GM12878 (cell line): ENCODE measurements at regions not wholly inside any gene's neighbourhood (a gene's known extent, or its start where the extent isn't known, plus 50 kb on each side); places are given as distances from the start of the nearest gene placed in this dataset.

Source experiments
- ATAC-seq: fragments of 200-7000 bp; cut with Tn5 transposase; 3 replicates; pipeline ENCODE4 v1.9.1; 2020; ENCODE audit warnings: mild to moderate bottlenecking, moderate library complexity
- BruUV-seq: library from RNA; stranded (reverse); fragments of 400-500 nt; replicated peaks from 2 replicates; lab custom pipeline; 2021; lab: Mats Ljungman, UMichigan
- CTCF ChIA-PET: fragments of 300-600 bp; sonication (Branson Sonifier 250); formaldehyde crosslinking; extraction: SDS; loops from one replicate; lab custom pipeline; 2021; ENCODE audit warnings: inconsistent platforms; lab: Yijun Ruan, JAX
- POLR2A ChIA-PET: fragments of 350-600 bp; formaldehyde crosslinking; extraction: SDS; loops from one replicate; lab custom pipeline; 2021; ENCODE audit warnings: inconsistent platforms; lab: Charles Lee
- RAD21 ChIA-PET: fragments of 300-600 bp; sonication (Branson Sonifier 250); formaldehyde crosslinking; loops from one replicate; lab custom pipeline; 2023; ENCODE audit warnings: antibody characterized with exemption; ENCODE audit not compliant: unreplicated experiment; lab: Charles Lee
- SMC1A ChIA-PET: fragments of 300-600 bp; sonication (Branson Sonifier 250); formaldehyde crosslinking; loops from one replicate; lab custom pipeline; 2023; ENCODE audit not compliant: unreplicated experiment, uncharacterized antibody; lab: Charles Lee
- DNase-seq: peaks from one replicate; pipeline ENCODE4 v3.0.0-alpha.2; 2011; ENCODE audit warnings: low read depth, low spot score
- FAIRE-seq: peaks from 3 replicates; lab custom pipeline; 2011; peaks lifted over from hg19 to GRCh38; lab: Jason Lieb, UNC
- H2AFZ ChIP-seq: 2 replicates; pipeline ENCODE4 v1.6.0; 2011; ENCODE audit warnings: low read depth, low read length, control low read depth; ENCODE audit not compliant: control insufficient read depth
- H3K27ac ChIP-seq: 2 replicates; pipeline ENCODE4 v1.5.1; 2011; ENCODE audit warnings: control low read depth; ENCODE audit not compliant: control insufficient read depth, insufficient read depth
- H3K27me3 ChIP-seq, 2 experiments: replicated peaks in 1 of 2; 2 replicates each; pipeline versions ENCODE4 v1.6.0 to v1.6.1; 2011; ENCODE audit warnings: low read length in 1 of 2; ENCODE audit not compliant: control insufficient read depth in 2 of 2, insufficient read depth in 2 of 2
- H3K36me3 ChIP-seq, 2 experiments: 2 replicates each; pipeline ENCODE4 v1.5.1; 2011; ENCODE audit warnings: low read length in 1 of 2; ENCODE audit not compliant: control insufficient read depth in 2 of 2, insufficient read depth in 2 of 2
- H3K4me1 ChIP-seq: 2 replicates; pipeline ENCODE4 v1.6.1; 2011; ENCODE audit warnings: mild to moderate bottlenecking, low read length, moderate library complexity, mixed read lengths; ENCODE audit not compliant: control insufficient read depth, insufficient read depth
- H3K4me2 ChIP-seq: 2 replicates; pipeline ENCODE4 v1.6.0; 2011; ENCODE audit warnings: control low read depth; ENCODE audit not compliant: control insufficient read depth, insufficient read depth
- H3K4me3 ChIP-seq: fragments of 200-600 bp; sonication (generic); 2 replicates; pipeline ENCODE4 v1.5.1; 2016
- H3K79me2 ChIP-seq: 2 replicates; pipeline ENCODE4 v1.6.0; 2011; ENCODE audit warnings: low read length; ENCODE audit not compliant: control insufficient read depth, insufficient read depth
- H3K9ac ChIP-seq: 2 replicates; pipeline ENCODE4 v1.8.0; 2011; ENCODE audit warnings: low read length, control low read depth, mixed read lengths; ENCODE audit not compliant: control insufficient read depth, insufficient read depth
- H3K9me3 ChIP-seq: replicated peaks from 3 replicates; pipeline ENCODE4 v1.5.1; 2011; ENCODE audit warnings: mild to moderate bottlenecking, low read length; ENCODE audit not compliant: control insufficient read depth, insufficient read depth
- H4K20me1 ChIP-seq: 2 replicates; pipeline ENCODE4 v1.6.0; 2011; ENCODE audit not compliant: control insufficient read depth, insufficient read depth
- ATF7 ChIP-seq: fragments of 450-650 bp; IDR thresholded peaks from 2 replicates; pipeline ENCODE4 v1.6.1; 2016; ENCODE audit warnings: low read depth, mild to moderate bottlenecking
- BACH1 ChIP-seq: fragments of 450-650 bp; IDR thresholded peaks from 2 replicates; pipeline ENCODE4 v1.6.1; 2017; ENCODE audit warnings: mild to moderate bottlenecking, borderline replicate concordance
- GATAD2B ChIP-seq: fragments of 450-650 bp; conservative IDR thresholded peaks from 2 replicates; pipeline ENCODE4 v1.6.1; 2017; ENCODE audit warnings: low read depth, mild to moderate bottlenecking, moderate library complexity
- RELA ChIP-seq: fragments of 450-650 bp; IDR thresholded peaks from 2 replicates; pipeline ENCODE4 v1.8.0; 2014; ENCODE audit warnings: borderline replicate concordance; ENCODE audit not compliant: partially characterized antibody
- RELB ChIP-seq: fragments of 450-650 bp; IDR thresholded peaks from 2 replicates; pipeline ENCODE4 v1.6.1; 2017; ENCODE audit warnings: low read depth, mild to moderate bottlenecking, moderate library complexity
- SMAD1 ChIP-seq: fragments of 450-650 bp; IDR thresholded peaks from 2 replicates; pipeline ENCODE4 v1.6.1; 2018; ENCODE audit warnings: mild to moderate bottlenecking, low read depth; ENCODE audit not compliant: partially characterized antibody
- SMAD5 ChIP-seq: IDR thresholded peaks from 2 replicates; pipeline ENCODE4 v1.6.1; 2016; ENCODE audit warnings: antibody characterized with exemption, low read depth
- SMC3 ChIP-seq: IDR thresholded peaks from 2 replicates; pipeline ENCODE4 v1.6.1; 2011; ENCODE audit warnings: low read length, improper control_type of control experiment, borderline replicate concordance
- TARDBP ChIP-seq: IDR thresholded peaks from 2 replicates; pipeline ENCODE4 v1.6.1; 2016; ENCODE audit warnings: borderline replicate concordance
- USF1 ChIP-seq: IDR thresholded peaks from 2 replicates; pipeline ENCODE4 v1.6.1; 2011; ENCODE audit warnings: borderline replicate concordance, low read depth, mild to moderate bottlenecking, moderate library complexity, mixed read lengths, low read length; ENCODE audit not compliant: insufficient read depth; ENCODE audit errors: extremely low read length
- ZNF384 ChIP-seq: IDR thresholded peaks from 2 replicates; pipeline ENCODE4 v1.6.1; 2012; ENCODE audit warnings: low read depth, mild to moderate bottlenecking, low read length, improper control_type of control experiment, borderline replicate concordance
- ZNF622 ChIP-seq: fragments of 450-650 bp; IDR thresholded peaks from 2 replicates; pipeline ENCODE4 v1.6.1; 2017; ENCODE audit warnings: mild to moderate bottlenecking, inconsistent platforms
- WGBS: methylation state at CpG from one replicate; pipeline ENCODE4 v1.1.6; 2016; ENCODE audit warnings: low lambda C conversion rate; ENCODE audit not compliant: insufficient replicate concordance, insufficient coverage; ENCODE audit errors: missing lambda C conversion rate; 5-methylcytosine and 5-hydroxymethylcytosine counted together
- in situ Hi-C: fragments of 300-500 bp; cut with MboI; formaldehyde crosslinking; loops from 9 replicates; pipeline ENCODE4 v1.14.3; 2018; ENCODE audit warnings: mixed read lengths
- intact Hi-C: fragments of 100-400 bp; cut with micrococcal nuclease; formaldehyde crosslinking; loops from one replicate; pipeline ENCODE4 v1.14.2; 2022; ENCODE audit not compliant: unreplicated experiment
- TF ChIP-seq, protein P1 (sequence below): fragments of 450-650 bp; IDR thresholded peaks from 2 replicates; pipeline ENCODE4 v1.6.1; 2017; ENCODE audit warnings: mild to moderate bottlenecking, low read depth, inconsistent platforms; ENCODE audit not compliant: poor library complexity, severe bottlenecking
- TF ChIP-seq, protein P2 (sequence below): IDR thresholded peaks from 2 replicates; pipeline ENCODE4 v1.6.1; 2011; ENCODE audit warnings: borderline replicate concordance, low read depth, mild to moderate bottlenecking, moderate library complexity, low read length; ENCODE audit not compliant: insufficient read depth, poor library complexity, severe bottlenecking

DNA sequence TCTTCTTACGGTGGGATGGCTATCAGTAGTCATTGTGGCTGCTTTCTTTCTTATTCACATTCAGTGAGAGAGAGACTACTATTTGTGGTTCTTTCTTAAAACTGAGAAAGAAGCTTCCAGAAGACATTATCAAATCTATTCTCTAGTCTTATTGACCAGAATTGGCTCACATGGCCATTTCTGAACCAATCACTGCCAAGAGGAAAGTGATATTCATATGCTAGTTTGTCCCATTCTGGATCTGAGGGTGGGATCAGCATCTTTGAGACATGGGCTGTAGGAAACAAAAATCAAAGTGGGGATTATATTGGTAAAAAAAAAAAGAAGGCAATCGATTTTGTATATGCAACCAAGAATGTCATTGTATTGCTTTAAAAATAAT lies 106.4 kb upstream of the RASGRP1 start (continued):
- no peak for TF ChIP-seq TARDBP
- peak; percentile 11 for TF ChIP-seq USF1
- peak; percentile 4; the same call in 1 of the 2 replicates for TF ChIP-seq ATF7

- ChIA-PET POLR2A (interaction anchor here (1.9 to 11.3 kb wide), 8 partner anchors 12 to 114 kb away, joined by 5 to 367 read pairs (median 64); partner anchors contain the start of gene RASGRP1), RAD21 (interaction anchor here (0.6 to 22.5 kb wide), 14 partner anchors 12 to 420 kb away, joined by 3 to 517 read pairs (median 10); partner anchors contain the start of gene RASGRP1), SMC1A (interaction anchor here (0.8 to 47.0 kb wide), 8 partner anchors 9 to 140 kb away, joined by 3 to 1803 read pairs (median 86); partner anchors contain the start of gene RASGRP1), CTCF (interaction anchor here (1.0 to 9.3 kb wide), 12 partner anchors 9 to 151 kb away, joined by 3 to 173 read pairs (median 20); partner anchors contain the start of gene RASGRP1)
- peaks cover 56% of the 10 kb centered on the region for H3K4me1 ChIP-seq
- no peak overlapping the region for H3K4me3 ChIP-seq
- H3K9ac ChIP-seq: peak overlapping the region; percentile 38
- ATAC-seq (peak; percentile 76), DNase-seq (peak; percentile 91), FAIRE-seq (peak; percentile 47)
- in situ Hi-C loops (no loop called here), intact Hi-C loops (loop anchor here (1.0 to 2.0 kb wide), 3 partner anchors 9 to 107 kb away; partner anchors contain the start of gene RASGRP1)
- WGBS: 0% methylated on average over 6 of the region's 6 CpGs
- BruUV-seq: TSS peak; percentile 94
- H3K9me3 ChIP-seq: no peaks in the 10 kb centered on the region
- H3K27me3 ChIP-seq: no peaks in the 10 kb centered on the region
- peak overlapping the region; percentile 49 for H2AFZ ChIP-seq
- H4K20me1 ChIP-seq: no peaks in the 10 kb centered on the region
- no peaks in the 10 kb centered on the region for H3K79me2 ChIP-seq
- peak overlapping the region; percentile 77 for H3K27ac ChIP-seq
- peak overlapping the region; percentile 60 for H3K4me2 ChIP-seq
- no peaks in the 10 kb centered on the region for H3K36me3 ChIP-seq
- TF ChIP-seq ZNF384 (no peak), RELA (peak; percentile 73), SMAD5 (no peak), BACH1 (peak; percentile 24; the same call in 1 of the 2 replicates), SMAD1 (peak; percentile 76), RELB (peak; percentile 70), ZNF622 (no peak), SMC3 (no peak), GATAD2B (peak; percentile 53; the same call in 1 of the 2 replicates)
- TF ChIP-seq, protein P1, sequence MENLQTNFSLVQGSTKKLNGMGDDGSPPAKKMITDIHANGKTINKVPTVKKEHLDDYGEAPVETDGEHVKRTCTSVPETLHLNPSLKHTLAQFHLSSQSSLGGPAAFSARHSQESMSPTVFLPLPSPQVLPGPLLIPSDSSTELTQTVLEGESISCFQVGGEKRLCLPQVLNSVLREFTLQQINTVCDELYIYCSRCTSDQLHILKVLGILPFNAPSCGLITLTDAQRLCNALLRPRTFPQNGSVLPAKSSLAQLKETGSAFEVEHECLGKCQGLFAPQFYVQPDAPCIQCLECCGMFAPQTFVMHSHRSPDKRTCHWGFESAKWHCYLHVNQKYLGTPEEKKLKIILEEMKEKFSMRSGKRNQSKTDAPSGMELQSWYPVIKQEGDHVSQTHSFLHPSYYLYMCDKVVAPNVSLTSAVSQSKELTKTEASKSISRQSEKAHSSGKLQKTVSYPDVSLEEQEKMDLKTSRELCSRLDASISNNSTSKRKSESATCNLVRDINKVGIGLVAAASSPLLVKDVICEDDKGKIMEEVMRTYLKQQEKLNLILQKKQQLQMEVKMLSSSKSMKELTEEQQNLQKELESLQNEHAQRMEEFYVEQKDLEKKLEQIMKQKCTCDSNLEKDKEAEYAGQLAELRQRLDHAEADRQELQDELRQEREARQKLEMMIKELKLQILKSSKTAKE: peak; percentile 57
- TF ChIP-seq, protein P2, sequence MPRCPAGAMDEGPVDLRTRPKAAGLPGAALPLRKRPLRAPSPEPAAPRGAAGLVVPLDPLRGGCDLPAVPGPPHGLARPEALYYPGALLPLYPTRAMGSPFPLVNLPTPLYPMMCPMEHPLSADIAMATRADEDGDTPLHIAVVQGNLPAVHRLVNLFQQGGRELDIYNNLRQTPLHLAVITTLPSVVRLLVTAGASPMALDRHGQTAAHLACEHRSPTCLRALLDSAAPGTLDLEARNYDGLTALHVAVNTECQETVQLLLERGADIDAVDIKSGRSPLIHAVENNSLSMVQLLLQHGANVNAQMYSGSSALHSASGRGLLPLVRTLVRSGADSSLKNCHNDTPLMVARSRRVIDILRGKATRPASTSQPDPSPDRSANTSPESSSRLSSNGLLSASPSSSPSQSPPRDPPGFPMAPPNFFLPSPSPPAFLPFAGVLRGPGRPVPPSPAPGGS: no peak
Observed at GRCh38 chr15:38671675-38672254, 107.2 kb upstream of the RASGRP1 start.
